ENCODE measurements at regions not wholly inside any gene's neighbourhood (a gene's known extent, or its start where the extent isn't known, plus 50 kb on each side); places are given as distances from the start of the nearest gene placed in this dataset.

DNA sequence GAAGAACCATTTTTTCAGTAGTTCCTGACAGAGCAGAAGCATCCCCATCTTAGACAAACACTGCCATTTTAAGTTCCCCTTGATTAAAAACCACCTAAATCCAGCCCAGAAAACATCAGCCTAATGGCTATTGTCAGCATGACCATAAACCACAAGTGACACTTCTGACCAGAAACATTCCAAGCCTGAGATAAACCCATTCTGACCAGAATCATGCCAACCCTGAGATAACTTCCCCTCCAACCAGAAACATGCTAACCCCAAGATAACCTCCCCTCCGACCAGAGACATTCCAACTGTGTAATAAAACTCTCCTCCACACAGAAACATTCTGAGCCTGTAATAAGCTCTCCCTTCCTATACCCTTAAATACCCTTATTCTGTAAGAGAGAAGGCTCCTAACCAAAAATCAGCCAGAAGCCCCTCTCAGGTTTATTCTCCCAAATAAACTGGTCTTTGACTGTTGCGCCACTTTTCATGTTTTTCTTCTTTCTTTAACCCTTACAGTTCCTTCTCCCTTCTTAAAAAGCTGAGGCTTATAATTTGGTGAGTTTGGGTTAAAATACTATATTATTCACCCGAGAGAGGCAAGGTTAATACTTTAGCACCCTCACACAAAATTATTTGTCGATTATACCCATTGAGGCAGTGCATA lies 149.7 kb downstream of the HNMT start:
- POLR2A ChIA-PET, result no interaction called here

DNA sequence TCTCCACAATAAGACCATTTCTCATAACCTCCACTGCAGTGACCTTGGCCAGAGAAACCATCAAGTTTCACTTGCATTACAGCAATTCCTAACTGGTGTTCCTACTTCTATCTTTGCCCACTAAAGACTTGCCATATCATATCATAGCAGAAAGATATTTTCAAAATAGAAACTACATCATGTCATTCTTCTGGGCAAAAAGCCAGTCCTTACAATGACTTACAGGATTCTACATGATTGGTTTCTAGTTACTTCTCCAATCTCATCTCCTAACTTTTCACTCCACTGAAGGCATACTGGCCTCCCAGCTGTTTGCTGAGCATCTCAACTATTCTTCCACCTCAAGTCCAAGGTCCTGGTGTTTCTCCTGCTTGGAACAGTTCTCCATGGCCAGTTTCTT lies 151.4 kb downstream of the HNMT start:
- intact Hi-C loops (cut with micrococcal nuclease), result no loop called here
- H3K27me3 Mint-ChIP-seq, result no peaks in the 10 kb centered on the region
- ATAC-seq, result no peak
- CTCF ChIA-PET, result no interaction called here
- no peak overlapping the region for H3K4me3 Mint-ChIP-seq
- peaks cover 4% of the 10 kb centered on the region for H3K9me3 Mint-ChIP-seq
- H3K36me3 Mint-ChIP-seq (ENCODE audit: low read depth), result no peaks in the 10 kb centered on the region
- TF ChIP-seq, protein P1, sequence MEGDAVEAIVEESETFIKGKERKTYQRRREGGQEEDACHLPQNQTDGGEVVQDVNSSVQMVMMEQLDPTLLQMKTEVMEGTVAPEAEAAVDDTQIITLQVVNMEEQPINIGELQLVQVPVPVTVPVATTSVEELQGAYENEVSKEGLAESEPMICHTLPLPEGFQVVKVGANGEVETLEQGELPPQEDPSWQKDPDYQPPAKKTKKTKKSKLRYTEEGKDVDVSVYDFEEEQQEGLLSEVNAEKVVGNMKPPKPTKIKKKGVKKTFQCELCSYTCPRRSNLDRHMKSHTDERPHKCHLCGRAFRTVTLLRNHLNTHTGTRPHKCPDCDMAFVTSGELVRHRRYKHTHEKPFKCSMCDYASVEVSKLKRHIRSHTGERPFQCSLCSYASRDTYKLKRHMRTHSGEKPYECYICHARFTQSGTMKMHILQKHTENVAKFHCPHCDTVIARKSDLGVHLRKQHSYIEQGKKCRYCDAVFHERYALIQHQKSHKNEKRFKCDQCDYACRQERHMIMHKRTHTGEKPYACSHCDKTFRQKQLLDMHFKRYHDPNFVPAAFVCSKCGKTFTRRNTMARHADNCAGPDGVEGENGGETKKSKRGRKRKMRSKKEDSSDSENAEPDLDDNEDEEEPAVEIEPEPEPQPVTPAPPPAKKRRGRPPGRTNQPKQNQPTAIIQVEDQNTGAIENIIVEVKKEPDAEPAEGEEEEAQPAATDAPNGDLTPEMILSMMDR (IDR thresholded peaks at IDR 0.05), result no peak
- DNase-seq, result no peak
- POLR2A ChIA-PET, result no interaction called here
- no peak overlapping the region for H3K27ac Mint-ChIP-seq
- H3K4me1 Mint-ChIP-seq (ENCODE audit: low read depth), result no peaks in the 10 kb centered on the region

More for the DNA sequence above, 149.7 kb downstream of the HNMT start:
- Mint-ChIP-seq H3K36me3 (ENCODE audit: low read depth) (no peaks in the 10 kb centered on the region), H3K27ac (no peak overlapping the region), H3K27me3 (no peaks in the 10 kb centered on the region), H3K4me3 (no peak overlapping the region), H3K9me3 (peaks cover 4% of the 10 kb centered on the region), H3K4me1 (ENCODE audit: low read depth) (no peaks in the 10 kb centered on the region)
- CTCF ChIA-PET, result no interaction called here
- TF ChIP-seq, protein P1 (IDR thresholded peaks at IDR 0.05), result no peak
- ATAC-seq (no peak), DNase-seq (no peak)
- intact Hi-C loops (cut with micrococcal nuclease), result no loop called here

DNA sequence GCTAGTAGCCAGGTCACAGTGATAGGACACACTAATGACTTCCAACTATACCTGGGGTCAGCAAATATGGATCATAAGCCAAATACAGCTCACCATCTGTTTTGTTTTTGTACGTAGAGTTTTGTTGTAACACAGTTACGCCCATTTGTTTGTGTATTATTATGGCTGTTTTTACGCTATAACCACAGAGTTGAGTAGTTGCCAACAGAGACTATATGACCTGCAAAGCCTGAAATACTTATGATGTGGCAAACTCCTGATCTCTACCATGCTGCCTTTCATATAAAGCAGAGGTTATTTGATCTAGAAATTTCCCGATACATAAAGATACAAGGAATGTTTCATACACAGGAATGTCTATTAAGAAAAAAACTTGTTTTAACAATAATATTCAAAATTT lies 152.2 kb downstream of the HNMT start:
- H3K4me1 Mint-ChIP-seq (ENCODE audit: low read depth), result no peaks in the 10 kb centered on the region
- CTCF ChIA-PET, result no interaction called here
- H3K4me3 Mint-ChIP-seq, result no peak overlapping the region
- DNase-seq (no peak), ATAC-seq (no peak)
- H3K9me3 Mint-ChIP-seq, result peaks cover 4% of the 10 kb centered on the region
- no peak overlapping the region for H3K27ac Mint-ChIP-seq
- POLR2A ChIA-PET, result no interaction called here
- TF ChIP-seq, protein P1 (IDR thresholded peaks at IDR 0.05), result no peak
- intact Hi-C loops (cut with micrococcal nuclease), result no loop called here
- no peaks in the 10 kb centered on the region for H3K27me3 Mint-ChIP-seq
- no peaks in the 10 kb centered on the region for H3K36me3 Mint-ChIP-seq (ENCODE audit: low read depth)

DNA sequence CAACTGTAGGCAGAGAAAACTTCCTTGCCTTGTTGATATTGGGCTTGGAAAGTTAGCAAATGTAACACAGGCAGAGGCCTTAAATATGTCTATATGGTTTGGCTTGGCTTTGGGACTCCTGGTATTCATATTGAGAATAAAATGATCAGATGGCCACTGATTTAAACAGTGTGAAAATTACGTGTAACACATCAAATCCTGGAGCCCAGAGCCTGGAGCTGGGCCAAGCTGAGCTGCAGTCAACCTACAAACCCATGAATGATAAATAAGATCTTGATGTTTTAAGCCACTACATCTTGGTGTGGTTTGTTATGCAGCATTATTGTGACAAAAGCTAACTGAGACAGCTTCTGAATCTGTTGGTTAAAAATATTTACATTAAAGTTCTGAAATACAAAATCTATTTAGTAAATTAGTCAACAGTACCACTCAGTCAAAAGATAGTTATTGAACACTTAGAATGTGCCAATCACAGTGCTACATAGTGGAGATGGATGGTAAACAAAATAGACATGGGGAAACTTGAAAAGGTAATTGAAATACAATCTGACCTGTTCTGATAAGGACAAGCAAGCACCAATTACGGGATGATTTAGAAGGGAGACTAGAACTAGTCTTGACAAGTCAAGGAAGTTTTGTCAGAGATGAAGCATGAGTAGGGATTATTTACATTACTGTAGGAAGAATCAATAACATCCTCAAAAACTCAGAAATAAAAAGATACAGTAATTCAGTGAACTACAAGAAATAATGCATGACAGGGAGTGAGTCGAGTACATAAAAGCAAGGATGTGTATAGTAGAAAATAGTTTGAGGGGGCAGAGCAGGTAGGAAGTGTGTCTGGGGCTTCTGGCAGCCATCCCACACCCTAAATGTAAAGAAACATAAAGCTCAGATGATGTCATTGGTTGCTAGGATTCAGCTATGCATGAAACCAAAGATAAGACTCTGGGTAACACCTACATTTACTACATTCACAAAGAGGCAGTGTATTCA lies 157.7 kb downstream of the HNMT start:
- no peaks in the 10 kb centered on the region for H3K36me3 Mint-ChIP-seq (ENCODE audit: low read depth)
- no peak overlapping the region for H3K27ac Mint-ChIP-seq
- H3K4me3 Mint-ChIP-seq, result no peak overlapping the region
- ATAC-seq (no peak), DNase-seq (no peak)
- no peaks in the 10 kb centered on the region for H3K4me1 Mint-ChIP-seq (ENCODE audit: low read depth)
- POLR2A ChIA-PET, result no interaction called here
- no peaks in the 10 kb centered on the region for H3K27me3 Mint-ChIP-seq
- CTCF ChIA-PET, result no interaction called here
- H3K9me3 Mint-ChIP-seq, result no peaks in the 10 kb centered on the region
- intact Hi-C loops (cut with micrococcal nuclease), result no loop called here
- TF ChIP-seq, protein P1 (IDR thresholded peaks at IDR 0.05), result no peak

DNA sequence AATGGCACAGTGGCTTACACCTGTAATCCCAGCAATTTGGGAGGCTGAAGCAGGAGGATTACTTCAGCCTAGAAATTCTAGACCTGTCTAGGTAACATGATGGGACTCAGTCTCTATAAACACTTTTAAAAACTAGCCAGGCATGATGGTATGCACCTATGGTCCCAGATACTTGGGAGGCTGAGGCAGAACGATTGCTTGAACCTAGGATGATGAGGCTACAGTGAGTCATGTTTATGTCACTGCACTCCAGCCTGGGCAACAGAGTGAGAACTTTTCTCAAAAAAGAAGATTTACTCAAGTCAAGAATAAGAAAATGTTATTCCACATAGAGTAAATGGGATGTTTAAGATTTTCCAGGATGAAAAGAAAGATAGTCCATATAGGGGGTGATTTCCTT lies 158.6 kb downstream of the HNMT start:
- no peak for DNase-seq
- no peaks in the 10 kb centered on the region for H3K27me3 Mint-ChIP-seq
- no peak overlapping the region for H3K4me3 Mint-ChIP-seq
- CTCF ChIA-PET, result no interaction called here
- H3K4me1 Mint-ChIP-seq (ENCODE audit: low read depth), result no peaks in the 10 kb centered on the region
- no peak overlapping the region for H3K27ac Mint-ChIP-seq
- POLR2A ChIA-PET, result no interaction called here
- no peaks in the 10 kb centered on the region for H3K9me3 Mint-ChIP-seq
- H3K36me3 Mint-ChIP-seq (ENCODE audit: low read depth), result no peaks in the 10 kb centered on the region
- intact Hi-C loops (cut with micrococcal nuclease), result no loop called here
- TF ChIP-seq, protein P1 (IDR thresholded peaks at IDR 0.05), result no peak
- ATAC-seq, result no peak
